ENCODE measurements at regions not wholly inside any gene's neighbourhood (a gene's known extent, or its start where the extent isn't known, plus 50 kb on each side); places are given as distances from the start of the nearest gene placed in this dataset.

GRCh38 chr6:80607811-80608391, 501.4 kb downstream of the BCKDHB start:
- H3K4me3 ChIP-seq (ENCODE audit: low read depth, low read length), result no peak overlapping the region
- no peak for DNase-seq (ENCODE audit: low read depth)
- no peak for TF ChIP-seq CTCF (IDR thresholded peaks at IDR 0.05; ENCODE audit: control insufficient read depth, extremely low read depth, insufficient read depth)

- H3K4me3 ChIP-seq (ENCODE audit: low read depth, low read length), result no peak overlapping the region
- peak; percentile 1 for DNase-seq (ENCODE audit: low read depth)
- peak; percentile 63 for TF ChIP-seq CTCF (IDR thresholded peaks at IDR 0.05; ENCODE audit: control insufficient read depth, extremely low read depth, insufficient read depth)
These were observed 498.9 kb downstream of the BCKDHB start for GRCh38 chr6:80605165-80605989.

- no peak for TF ChIP-seq CTCF (IDR thresholded peaks at IDR 0.05; ENCODE audit: control insufficient read depth, extremely low read depth, insufficient read depth)
- no peak for DNase-seq (ENCODE audit: low read depth)
- H3K4me3 ChIP-seq (ENCODE audit: low read depth, low read length), result no peak overlapping the region
These were observed 497.2 kb downstream of the BCKDHB start for GRCh38 chr6:80603679-80604078.

DNA sequence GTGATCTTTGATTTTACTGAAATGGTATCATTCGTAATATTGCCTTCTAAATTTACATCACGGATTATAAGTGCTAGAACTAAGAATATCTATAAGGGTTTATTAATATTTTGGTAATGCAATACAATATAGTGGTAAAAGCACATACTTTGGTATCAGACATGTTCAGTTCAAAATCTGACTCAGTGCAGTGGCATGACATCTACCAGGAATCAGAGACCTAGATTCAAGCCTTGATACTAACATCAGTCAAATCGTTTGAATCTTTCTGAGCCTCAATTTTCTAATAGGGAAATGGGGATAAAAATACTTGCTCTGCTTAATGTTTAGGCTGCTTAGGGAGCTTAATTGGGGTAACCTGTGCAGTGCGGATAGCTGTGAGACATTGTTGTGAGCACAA, 488.0 kb downstream of the BCKDHB start:
- TF ChIP-seq CTCF (IDR thresholded peaks at IDR 0.05; ENCODE audit: control insufficient read depth, extremely low read depth, insufficient read depth), result no peak
- DNase-seq (ENCODE audit: low read depth), result no peak
- no peak overlapping the region for H3K4me3 ChIP-seq (ENCODE audit: low read depth, low read length)

GRCh38 chr6:80592436-80592835, 486.0 kb downstream of the BCKDHB start:
- no peak overlapping the region for H3K4me3 ChIP-seq (ENCODE audit: low read depth, low read length)
- TF ChIP-seq CTCF (IDR thresholded peaks at IDR 0.05; ENCODE audit: control insufficient read depth, extremely low read depth, insufficient read depth), result no peak
- DNase-seq (ENCODE audit: low read depth), result no peak

GRCh38 chr6:80586242-80586641, 479.8 kb downstream of the BCKDHB start:
- no peak for DNase-seq (ENCODE audit: low read depth)

More at GRCh38 chr6:80586242-80586641, 479.8 kb downstream of the BCKDHB start:
- TF ChIP-seq CTCF (IDR thresholded peaks at IDR 0.05; ENCODE audit: control insufficient read depth, extremely low read depth, insufficient read depth), result no peak
- no peak overlapping the region for H3K4me3 ChIP-seq (ENCODE audit: low read depth, low read length)

All from LNCaP clone FGC (cell line).